Posterior cingulate gyrus (tissue), 11 donors: ENCODE measurements at regions not wholly inside any gene's neighbourhood (a gene's known extent, or its start where the extent isn't known, plus 50 kb on each side); places are given as distances from the start of the nearest gene placed in this dataset.

Source experiments
- DNase-seq, 10 donors: peaks; one replicate each; pipeline versions ENCODE4 v3.0.0 to v3.0.0-alpha.2; 2020 to 2021; ENCODE audit warnings: mixed read lengths in 3 of 10
- intact Hi-C: fragments of 100-400 bp; cut with DNase I; formaldehyde crosslinking; loops from one replicate; pipeline ENCODE4 v1.15.1; 2023

DNA sequence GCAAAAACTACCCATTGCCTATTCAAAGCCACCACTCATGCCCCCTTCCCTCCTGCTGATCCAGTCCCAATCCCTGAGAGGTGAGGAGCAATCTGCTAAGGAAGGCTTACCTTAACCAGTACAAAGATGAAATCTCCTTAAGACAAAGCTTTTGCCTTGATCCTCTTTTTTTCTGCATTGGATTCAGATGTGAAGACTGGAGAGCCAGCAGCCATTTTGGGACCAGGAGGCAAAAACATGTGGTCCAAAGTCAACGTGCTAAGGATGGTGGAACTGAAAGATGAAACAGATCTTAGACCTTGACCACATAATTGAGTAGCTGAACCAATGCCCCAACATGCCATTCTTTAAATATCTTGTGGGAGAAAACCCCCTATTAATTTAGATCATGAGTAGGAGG, 171.4 kb downstream of the IRX5 start:
- intact Hi-C loops = no loop called here
- DNase-seq = no peak

DNA sequence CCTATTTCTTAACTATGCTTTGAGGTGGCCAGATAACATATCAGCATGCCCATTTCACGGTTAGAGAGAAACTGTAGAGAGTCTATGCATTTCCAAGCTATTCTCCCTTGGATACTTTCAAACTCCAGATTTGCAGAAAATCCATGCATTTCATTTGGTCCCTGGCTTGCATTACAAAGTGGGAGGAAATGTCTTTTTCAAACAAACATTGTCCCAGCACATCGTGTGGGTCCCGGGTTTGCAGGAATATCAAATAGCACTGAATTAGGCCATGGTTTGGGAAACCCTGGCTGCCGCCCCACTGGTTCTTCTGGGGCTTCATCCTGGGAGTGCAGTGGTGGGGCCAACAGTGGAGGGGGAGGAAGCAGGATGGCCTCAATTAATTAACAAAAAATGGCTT, 171.9 kb downstream of the IRX5 start:
- DNase-seq = no peak
- intact Hi-C loops = no loop called here

DNA sequence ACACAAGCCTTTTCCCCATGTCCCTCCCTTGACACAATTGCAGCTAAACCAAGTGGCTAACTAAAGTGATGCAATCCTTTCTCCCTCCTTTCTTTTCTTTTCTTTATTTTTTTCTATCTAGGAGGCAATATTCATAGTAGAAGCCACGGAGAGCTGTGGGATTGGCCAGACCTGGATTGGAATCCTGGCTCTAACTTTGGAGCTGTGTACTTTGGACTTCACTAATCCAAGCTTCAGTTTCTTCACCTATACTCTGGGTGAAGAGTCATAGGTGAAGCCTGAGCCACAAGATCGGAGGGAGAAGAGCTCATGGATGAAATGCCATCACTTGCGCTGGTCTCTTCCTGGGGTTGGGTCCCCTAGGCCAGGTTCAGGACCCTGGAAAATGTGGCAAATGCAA, 177.2 kb downstream of the IRX5 start:
- intact Hi-C loops = no loop called here
- DNase-seq = no peak

DNA sequence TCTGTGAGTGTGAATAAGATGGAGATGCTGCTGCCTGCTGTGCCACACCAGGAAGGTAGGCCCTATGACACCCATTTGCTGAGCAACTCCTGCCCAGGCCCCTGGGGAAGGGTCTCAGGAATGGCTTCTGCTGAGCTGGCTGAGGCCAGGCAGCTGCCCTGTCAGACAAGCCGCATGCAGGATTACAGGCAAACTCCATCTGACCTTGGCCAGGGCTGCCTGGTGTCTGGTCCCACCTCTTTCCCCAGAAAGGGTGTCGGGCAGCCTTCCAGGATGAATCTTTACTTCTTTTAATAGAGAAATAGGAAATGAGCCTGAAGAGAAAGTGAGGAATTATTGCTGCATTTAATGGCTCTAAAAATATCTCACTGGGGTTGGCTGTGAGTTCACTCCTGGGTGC, 182.5 kb downstream of the IRX5 start:
- intact Hi-C loops = no loop called here
- DNase-seq = no peak

DNA sequence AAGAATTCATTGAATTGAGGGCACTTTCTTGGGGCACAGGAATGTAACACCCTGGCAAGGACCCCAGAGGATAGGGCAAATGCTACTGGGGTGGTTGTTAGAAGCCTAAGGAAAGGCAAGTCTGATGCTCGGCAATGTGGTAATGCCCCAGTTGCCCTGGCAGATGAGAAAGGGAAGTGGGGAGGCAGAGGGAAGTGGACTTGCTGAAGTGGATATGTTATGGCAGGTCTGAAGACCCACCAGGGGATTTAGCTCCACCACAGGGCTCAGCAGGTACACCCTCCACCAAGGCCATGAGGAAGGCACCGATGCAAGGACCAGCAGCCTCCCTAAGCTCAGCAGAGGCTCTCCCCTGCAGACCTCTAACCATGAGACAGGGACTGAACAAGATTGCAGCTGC, 184.8 kb downstream of the IRX5 start:
- intact Hi-C loops = no loop called here
- DNase-seq = no peak

DNA sequence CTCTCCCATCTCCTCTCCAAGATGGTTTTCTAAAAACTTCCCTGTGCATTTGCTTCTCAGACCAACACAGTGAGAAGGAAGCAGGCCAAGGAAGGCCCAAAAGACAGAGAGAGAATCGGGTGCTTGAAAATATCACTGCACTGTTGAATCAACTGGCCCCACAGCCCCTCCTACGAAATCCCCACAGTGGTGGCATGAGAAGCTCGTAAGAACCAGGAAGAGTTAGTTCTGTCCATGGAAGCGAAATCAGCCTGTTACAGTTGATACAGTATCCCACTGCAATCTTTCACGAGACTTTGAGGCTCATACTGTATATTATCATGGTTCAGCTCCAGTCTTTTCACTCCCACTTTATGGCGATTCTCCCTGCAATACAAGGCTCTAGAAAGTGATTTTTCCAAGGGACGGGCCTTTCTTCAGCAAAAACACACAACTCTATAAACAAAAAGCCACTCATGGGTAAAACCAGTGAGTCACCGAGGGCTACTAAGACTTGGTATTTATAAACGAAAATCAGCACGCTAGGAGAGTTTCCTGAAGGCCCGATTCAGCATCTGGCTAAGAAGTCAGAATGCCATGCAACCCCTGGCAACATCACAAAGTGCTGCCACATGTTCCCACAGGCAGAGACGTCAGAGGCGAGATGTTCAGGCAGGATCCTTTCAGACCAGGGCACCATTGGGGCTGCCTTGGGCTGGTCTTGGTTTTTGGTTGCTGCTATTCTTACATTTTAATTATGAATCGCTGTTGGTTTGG, 185.7 kb downstream of the IRX5 start:
- DNase-seq = no peak
- intact Hi-C loops = no loop called here

DNA sequence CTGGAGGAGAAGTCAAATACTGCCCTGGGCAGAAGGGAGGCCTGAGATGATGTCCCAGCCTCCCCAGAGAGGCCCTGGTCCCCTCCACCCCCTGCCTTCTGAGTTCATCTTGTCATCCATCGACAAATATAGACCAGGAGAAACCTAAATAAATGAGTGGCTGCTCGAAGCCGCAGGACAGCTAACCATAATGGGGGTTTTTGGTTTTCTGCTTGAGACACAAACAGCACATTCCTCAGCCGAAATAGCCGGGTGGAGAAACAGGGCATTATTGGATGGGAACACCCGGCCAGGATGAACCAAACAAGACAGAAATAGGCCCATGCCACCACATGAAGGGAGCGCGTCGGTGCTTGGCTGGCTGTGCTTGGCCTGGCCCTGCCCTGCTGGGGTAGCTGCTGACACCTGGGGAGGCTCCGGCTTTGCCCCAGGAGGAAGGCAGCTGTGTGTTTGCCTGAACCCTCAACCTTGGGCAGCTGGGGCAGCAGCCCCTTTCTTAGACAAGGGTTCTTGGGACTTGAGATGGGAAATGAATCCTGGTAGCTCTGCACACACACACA, 188.1 kb downstream of the IRX5 start:
- DNase-seq = no peak
- intact Hi-C loops = no loop called here

DNA sequence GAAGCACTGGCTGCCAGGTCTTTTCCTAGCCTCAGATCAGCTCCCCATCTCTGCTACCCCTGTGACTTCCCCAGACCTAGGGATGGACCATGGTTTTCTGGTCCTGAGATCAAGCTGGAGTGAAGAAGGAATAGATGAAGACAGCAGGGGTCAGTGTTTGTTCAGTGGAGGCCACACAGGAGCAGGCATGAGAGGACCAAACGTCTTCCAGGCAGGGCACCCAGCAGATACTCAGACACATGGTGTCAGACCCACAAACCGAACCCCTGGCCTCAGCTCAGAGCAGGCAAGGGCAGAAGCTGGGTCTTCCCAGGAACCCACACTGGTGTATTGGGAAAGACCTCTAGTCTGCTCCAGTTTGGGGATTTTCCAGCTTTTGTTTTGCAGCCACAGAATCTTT, 189.7 kb downstream of the IRX5 start:
- no peak for DNase-seq
- intact Hi-C loops = no loop called here

DNA sequence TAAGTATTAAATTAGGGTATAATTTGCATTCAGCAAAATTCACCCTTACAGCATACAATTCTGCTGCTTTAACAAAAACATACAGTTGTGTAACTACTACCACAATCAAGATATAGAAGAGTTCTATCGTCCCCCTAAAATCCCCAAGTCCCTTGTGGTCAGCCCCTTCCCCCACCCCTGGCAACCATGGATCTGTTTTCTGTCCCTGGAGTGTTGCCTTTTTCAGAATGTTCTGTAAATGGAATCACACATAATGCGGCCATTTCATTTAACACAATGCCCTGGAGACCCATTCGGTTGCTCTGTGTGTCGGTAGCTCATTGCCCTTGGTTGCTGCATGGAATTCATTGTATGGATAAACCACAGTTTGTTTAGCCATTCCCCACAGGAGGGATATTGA, 190.2 kb downstream of the IRX5 start:
- intact Hi-C loops = no loop called here
- DNase-seq = no peak

DNA sequence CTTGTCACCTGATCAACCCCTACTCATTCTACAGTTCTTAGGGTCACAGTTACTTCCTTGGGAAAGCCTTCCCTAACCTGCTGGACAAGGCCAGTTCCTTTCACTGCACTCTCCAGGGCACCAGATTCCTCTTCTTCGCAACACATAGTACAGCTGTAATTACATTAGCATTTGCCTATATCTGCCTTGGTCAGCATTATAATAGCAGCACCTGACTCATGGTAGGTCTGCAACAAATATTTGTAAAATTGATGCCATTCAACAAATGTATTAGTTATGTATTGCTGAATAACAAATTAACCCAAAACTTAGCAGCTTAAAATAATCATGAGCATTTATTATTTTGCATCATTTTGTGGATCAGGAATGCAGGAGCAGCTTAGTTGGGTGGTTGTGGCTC, 193.0 kb downstream of the IRX5 start:
- DNase-seq = no peak
- intact Hi-C loops = no loop called here

DNA sequence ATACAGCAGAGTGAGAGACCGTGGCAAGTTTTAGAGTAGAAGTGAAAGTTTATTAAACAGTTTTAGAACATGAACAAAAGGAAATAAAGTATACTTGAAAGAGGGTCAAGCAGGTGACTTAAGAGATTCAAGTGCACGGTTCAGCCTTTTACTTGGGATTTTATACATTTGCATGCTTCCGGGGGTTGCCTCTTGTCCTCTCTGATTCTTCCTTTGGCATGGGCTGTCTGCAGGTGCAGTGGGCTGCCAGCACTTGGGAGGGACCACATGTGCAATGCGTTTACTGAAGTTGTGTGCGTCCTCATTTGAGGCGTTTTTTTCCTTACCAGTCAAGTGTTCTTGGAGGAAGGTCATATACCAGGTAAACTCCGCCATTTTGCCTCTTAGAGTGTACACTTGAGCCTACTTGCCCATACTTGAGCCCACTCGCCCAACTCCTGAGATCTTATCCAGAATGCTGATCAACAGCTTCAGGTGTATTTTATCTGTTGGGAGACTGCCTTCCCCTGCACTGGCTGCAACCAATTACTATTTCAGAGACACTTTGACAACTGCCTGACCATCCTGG, 195.2 kb downstream of the IRX5 start:
- DNase-seq = no peak

DNA sequence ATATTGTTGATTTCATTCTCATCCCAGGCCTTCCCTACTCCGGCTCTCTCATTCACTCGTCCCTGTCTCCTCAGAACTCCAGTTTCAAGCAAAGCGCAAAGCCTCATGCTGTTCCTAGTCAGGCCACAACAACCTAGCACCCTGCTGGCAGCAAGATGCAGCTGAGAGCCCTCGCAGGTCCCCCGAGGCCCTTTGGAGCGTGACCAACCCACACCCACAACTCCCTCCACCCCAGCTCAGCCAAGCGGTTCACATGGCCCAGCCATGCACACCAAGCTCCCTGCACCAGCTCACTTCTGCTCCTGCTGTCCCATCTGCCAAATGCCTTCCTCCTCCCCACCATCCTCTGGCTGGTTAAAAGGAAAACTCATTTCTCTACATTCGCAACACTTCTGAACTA, 195.8 kb downstream of the IRX5 start:
- DNase-seq = no peak
- intact Hi-C loops = no loop called here

More for the DNA sequence above, 195.2 kb downstream of the IRX5 start:
- intact Hi-C loops = no loop called here

DNA sequence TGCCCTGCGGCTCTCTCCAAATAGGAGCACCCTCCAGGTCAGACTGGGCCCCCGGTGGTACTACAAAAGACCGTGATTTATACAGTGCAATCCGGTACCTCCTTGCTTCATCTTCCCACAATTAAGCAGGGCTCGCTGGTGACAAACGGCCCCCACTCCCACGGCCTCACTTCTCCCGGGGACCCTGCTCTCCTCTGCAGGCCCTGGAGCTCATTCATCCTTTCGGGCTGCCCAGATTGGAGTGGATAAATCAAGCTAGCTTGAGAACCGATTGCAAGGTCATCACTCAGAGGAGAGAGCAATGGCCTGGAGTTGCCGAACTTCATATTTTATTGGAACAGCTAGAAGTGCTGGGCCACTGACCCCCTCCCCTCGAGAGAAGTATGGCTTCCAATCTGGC, 193.5 kb upstream of the IRX6 start:
- intact Hi-C loops = no loop called here
- no peak for DNase-seq

DNA sequence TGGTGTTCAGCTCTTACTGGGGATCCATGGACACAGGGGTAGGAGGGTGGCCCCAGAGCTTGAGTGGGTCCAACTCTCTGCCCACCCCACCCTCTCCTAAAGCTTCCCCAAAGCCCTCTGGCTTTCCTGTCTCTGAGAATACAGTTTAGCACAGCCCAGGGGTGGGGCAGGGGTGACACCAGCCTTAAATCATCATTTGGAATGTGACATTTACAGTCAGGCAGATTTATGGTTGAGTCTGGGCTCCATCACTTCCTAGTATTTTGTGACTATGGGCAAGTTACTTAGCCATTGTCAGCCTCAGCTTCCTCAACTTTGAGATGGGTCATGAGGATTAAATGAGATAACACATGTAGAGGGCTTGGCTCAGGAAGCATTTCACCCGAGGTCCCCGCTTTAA, 193.1 kb upstream of the IRX6 start:
- intact Hi-C loops = no loop called here
- no peak for DNase-seq

DNA sequence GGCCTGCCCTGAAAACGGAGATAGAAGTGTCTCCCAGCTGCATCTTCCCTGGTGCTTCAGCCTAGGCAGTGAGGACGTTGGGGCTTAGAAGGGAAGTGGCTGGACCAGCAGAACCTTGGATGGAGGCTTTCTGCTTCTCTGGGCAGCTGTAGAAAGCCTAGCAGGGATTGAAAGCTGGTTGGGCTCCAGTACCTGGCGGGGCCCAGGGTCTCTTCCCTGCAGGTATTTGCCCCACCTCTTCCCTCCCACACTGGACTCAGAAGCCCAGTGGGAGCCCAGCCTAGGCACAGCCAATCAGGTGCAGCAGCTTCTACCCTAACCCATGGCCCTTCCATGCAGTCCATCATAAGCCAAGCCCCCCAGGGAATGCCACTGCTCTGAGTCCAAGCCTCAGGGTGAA, 190.3 kb upstream of the IRX6 start:
- intact Hi-C loops = no loop called here
- no peak for DNase-seq

DNA sequence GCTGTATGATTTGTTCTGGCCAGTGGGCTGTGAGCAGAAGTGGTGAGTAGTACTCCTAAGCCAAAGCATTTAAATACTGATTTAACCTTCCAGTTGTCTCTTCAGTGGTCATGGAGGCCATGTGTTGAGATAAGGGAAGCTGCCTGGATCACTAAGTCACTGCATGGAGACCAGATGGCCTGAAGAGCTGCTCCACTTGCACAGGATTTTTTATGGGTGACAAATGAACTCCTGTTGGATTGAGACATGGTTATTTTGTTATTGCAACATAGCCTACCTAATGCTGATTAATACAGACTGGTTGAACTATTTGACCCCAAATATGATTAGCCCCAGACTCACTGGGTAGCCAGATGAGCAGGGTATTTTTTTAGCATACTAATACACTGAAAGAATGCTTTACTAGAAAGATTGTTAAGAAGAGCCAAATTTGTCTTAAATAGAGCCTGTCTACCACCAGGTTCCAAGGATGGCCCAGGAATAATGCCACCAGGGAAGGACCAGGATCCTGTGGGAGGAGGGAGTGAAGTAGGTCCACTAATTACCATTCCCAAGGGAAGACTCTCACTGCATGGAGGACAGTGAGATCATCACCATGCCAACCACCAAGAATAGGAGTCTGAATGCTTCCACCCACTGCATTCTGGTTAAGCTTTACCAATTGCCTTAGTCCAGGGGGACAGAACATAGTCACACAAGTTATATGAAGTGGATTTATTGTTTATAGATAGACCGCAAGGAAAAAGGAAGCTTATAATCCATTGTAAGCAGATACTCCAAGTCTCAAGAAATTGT, 187.4 kb upstream of the IRX6 start:
- DNase-seq = no peak
- intact Hi-C loops = no loop called here

DNA sequence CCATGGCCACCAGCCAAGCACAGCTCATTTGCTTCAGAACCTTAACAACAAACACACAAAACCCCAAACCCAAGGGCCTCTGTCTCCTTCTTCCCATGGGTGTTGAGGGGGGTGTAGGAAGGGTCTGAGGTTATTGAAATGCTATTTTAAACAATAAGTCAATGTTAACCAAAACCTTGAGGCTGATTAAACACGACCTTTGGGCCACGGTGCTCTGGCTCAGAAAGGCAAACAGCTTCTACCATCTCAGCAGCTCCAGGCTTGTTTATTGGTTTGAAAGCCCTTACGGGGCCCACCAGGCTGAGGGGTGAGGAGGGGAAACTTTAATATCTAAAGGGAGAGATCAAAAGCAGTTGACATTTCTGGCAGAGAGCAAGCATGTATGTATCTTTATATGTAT, 185.7 kb upstream of the IRX6 start:
- intact Hi-C loops = no loop called here
- no peak for DNase-seq

DNA sequence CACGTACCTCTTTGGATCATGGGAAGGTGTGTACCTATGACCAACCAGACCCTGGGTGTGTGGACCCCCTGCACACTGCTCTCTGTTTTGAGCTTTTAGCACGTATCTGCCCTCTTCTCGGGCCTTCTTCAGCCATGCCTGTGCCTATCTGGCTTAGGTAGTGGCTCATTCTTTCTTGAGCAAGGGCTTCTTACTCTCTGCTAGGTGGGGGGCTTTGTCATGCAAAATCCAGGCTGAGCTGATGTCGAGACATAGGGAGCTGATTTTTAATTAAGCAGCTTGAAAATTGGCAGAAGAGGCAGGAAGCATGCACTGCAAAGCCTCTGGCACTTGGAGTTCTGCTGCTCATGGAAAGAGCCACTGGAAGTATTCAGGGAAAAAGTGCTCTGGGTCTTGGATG, 181.6 kb upstream of the IRX6 start:
- intact Hi-C loops = no loop called here
- DNase-seq = no peak

DNA sequence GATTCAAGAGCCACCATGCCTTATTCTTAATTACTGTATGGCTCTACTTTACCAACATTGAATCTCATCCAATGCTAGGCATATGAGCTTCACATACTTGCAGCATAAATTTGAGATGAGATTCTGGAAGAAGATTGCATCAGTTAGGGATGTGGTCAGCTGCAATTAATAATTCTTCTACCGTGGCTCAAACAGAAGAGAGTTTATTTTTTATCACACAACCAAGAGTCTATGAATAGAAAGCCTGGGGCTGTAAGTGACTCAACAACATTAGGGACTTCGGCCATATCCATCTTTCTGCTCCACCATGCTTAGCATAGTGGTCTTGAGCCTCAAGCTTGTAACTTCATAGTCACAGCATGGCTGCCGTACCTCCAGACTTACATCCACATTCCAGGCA, 179.4 kb upstream of the IRX6 start:
- intact Hi-C loops = no loop called here
- DNase-seq = no peak

DNA sequence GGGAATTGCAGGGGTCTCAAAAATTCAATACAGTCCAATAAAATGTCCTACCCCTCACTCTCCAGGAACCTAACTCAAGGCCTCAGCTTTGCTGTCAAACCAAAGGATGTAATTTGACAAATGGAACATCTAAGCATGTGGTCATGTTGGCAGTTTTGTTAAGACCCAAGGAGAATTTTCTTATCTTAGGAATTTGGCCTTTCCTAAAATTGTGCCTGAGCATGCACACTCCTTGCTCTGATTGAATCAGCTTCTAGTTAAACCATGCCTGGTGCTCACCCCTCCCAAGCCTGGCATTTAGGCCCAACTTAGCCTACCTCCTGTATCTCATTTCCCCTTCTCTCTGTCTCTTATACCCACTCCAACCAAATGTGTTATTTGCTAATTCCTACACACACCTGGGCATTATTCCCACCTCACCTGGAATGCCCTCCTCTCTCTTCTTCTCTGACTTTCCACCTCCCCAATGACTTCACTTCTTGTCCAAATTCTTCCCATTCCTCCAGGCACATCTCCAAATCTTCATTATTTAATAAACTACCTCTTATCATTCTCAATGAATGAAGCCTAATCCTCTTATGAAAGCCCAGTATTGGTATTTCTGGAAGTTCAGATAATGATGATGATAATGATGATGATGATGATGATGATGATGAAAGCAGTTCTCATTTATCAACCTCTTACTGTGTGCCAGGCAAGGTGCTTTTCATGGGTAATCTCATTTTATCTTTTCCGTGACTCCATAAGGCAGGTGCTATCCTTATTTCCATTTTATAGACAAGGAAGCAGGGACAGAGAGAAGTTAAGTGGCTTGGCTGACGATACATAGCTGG, 178.0 kb upstream of the IRX6 start:
- no peak for DNase-seq
- intact Hi-C loops = no loop called here

DNA sequence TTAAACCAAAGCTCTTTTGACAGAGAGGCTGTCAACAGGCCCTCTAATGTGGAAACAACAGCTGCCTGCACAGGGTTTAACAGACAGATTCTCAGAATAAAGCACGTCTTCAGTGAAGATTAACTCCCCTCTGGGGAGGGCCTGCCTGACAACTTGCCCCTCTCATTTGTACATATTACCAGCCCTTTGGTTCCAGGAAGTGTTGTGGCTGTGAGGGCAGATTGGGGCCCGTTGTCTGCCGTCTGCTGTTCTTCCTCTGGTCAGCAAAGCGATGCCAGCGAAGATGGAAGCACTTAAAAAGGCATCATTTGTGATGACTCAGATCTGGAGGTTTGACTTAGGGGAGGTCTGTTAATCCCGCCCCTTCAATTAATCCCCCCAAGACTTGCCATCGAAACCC, 177.0 kb upstream of the IRX6 start:
- intact Hi-C loops = no loop called here
- no peak for DNase-seq
